ENCODE measurements at regions not wholly inside any gene's neighbourhood (a gene's known extent, or its start where the extent isn't known, plus 50 kb on each side); places are given as distances from the start of the nearest gene placed in this dataset.
"Not testable (repeated sequence)": the region's sequence is repeated elsewhere in the genome, so short reads cannot be mapped to it uniquely, and the experiment has no call there.

GRCh38 chr9:129412176-129412813 lies 208.6 kb downstream of the C9orf50 start:
- DNase-seq: not testable (repeated sequence)

GRCh38 chr9:129411501-129412175 lies 209.3 kb downstream of the C9orf50 start:
- no peak for DNase-seq

GRCh38 chr9:129410226-129410625 lies 210.7 kb downstream of the C9orf50 start:
- no peak for DNase-seq

- peak; percentile 51 for DNase-seq
Observed at GRCh38 chr9:129408535-129409215, 212.2 kb downstream of the C9orf50 start.

GRCh38 chr9:129407905-129408452 lies 212.9 kb downstream of the C9orf50 start:
- DNase-seq: no peak

- DNase-seq: no peak
Observed at GRCh38 chr9:129406278-129407225, 214.3 kb downstream of the C9orf50 start.

- DNase-seq: no peak
Observed at GRCh38 chr9:129405827-129406213, 215.1 kb downstream of the C9orf50 start.

- DNase-seq: no peak
Observed at GRCh38 chr9:129405089-129405826, 215.6 kb downstream of the C9orf50 start.

GRCh38 chr9:129404621-129405020 lies 216.3 kb downstream of the C9orf50 start:
- DNase-seq: no peak

- no peak for DNase-seq
Observed at GRCh38 chr9:129403779-129404620, 216.9 kb downstream of the C9orf50 start.

- DNase-seq: no peak
Observed at GRCh38 chr9:129402931-129403778, 217.7 kb downstream of the C9orf50 start.

GRCh38 chr9:129402371-129402739 lies 218.5 kb downstream of the C9orf50 start:
- peak; percentile 81 for DNase-seq

- DNase-seq: no peak
Observed at GRCh38 chr9:129401623-129402370, 219.1 kb downstream of the C9orf50 start.

- no peak for DNase-seq
Observed at GRCh38 chr9:129400971-129401622, 219.8 kb downstream of the C9orf50 start.

GRCh38 chr9:129400001-129400970 lies 220.6 kb downstream of the C9orf50 start:
- no peak for DNase-seq

GRCh38 chr9:129399634-129399990 lies 221.3 kb downstream of the C9orf50 start:
- no peak for DNase-seq

- DNase-seq: peak; percentile 61
Observed at GRCh38 chr9:129398961-129399633, 221.0 kb upstream of the IER5L start.
